ENCODE measurements at regions not wholly inside any gene's neighbourhood (a gene's known extent, or its start where the extent isn't known, plus 50 kb on each side); places are given as distances from the start of the nearest gene placed in this dataset.

- TF ChIP-seq, protein P1, sequence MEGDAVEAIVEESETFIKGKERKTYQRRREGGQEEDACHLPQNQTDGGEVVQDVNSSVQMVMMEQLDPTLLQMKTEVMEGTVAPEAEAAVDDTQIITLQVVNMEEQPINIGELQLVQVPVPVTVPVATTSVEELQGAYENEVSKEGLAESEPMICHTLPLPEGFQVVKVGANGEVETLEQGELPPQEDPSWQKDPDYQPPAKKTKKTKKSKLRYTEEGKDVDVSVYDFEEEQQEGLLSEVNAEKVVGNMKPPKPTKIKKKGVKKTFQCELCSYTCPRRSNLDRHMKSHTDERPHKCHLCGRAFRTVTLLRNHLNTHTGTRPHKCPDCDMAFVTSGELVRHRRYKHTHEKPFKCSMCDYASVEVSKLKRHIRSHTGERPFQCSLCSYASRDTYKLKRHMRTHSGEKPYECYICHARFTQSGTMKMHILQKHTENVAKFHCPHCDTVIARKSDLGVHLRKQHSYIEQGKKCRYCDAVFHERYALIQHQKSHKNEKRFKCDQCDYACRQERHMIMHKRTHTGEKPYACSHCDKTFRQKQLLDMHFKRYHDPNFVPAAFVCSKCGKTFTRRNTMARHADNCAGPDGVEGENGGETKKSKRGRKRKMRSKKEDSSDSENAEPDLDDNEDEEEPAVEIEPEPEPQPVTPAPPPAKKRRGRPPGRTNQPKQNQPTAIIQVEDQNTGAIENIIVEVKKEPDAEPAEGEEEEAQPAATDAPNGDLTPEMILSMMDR (IDR thresholded peaks at IDR 0.05), result no peak
- no peak for TF ChIP-seq POLR2A (IDR thresholded peaks at IDR 0.05)
Measured at GRCh38 chr2:196226707-196227065, 55.3 kb upstream of the STK17B start.

Measured in adrenal gland (tissue), 5 donors.